GM18507 (cell line): ENCODE measurements at regions not wholly inside any gene's neighbourhood (a gene's known extent, or its start where the extent isn't known, plus 50 kb on each side); places are given as distances from the start of the nearest gene placed in this dataset.
"Not testable (repeated sequence)": the region's sequence is repeated elsewhere in the genome, so short reads cannot be mapped to it uniquely, and the experiment has no call there.

Experiments used
- DNase-seq: peaks from one replicate; pipeline ENCODE4 v3.0.0; 2011; ENCODE audit warnings: low read depth; ENCODE audit not compliant: insufficient read length; ENCODE audit errors: extremely low spot score
- FAIRE-seq: peaks from 2 replicates; lab custom pipeline; 2011; peaks lifted over from hg19 to GRCh38; lab: Jason Lieb, UNC

DNA sequence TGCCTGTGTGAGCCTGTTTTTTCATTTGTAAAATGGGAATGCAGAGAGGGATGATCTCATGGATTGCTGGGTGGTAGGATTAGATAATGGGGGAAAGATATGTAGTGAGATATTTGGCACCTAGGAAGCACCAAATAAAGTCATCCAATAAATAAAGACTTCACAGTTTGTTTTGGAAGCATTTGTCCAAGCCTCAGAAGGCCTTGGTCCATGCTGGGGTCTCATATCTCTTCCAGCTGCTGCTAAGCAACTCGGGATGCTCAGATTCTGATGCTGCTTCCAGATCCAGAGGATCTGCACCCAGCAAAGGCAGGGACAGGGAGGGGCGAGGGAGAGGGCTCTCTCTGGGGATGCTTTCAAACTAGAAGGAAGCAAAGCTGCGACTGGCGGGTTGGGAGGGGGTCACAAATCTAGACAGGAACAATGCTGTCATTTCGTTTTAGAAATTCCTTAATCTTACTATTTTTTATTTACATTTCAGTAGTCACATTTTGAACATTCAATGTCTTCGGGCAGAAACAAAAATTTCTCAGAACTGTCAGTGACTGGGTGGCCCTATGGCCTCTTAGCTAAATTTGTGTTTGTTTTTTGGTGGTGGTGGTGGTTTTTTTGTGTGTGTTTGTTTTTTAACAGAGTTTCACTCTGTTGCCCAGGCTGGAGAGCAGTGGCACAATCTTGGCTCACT, 114.9 kb upstream of the CDH5 start:
- no peak for DNase-seq
- FAIRE-seq, result no peak

DNA sequence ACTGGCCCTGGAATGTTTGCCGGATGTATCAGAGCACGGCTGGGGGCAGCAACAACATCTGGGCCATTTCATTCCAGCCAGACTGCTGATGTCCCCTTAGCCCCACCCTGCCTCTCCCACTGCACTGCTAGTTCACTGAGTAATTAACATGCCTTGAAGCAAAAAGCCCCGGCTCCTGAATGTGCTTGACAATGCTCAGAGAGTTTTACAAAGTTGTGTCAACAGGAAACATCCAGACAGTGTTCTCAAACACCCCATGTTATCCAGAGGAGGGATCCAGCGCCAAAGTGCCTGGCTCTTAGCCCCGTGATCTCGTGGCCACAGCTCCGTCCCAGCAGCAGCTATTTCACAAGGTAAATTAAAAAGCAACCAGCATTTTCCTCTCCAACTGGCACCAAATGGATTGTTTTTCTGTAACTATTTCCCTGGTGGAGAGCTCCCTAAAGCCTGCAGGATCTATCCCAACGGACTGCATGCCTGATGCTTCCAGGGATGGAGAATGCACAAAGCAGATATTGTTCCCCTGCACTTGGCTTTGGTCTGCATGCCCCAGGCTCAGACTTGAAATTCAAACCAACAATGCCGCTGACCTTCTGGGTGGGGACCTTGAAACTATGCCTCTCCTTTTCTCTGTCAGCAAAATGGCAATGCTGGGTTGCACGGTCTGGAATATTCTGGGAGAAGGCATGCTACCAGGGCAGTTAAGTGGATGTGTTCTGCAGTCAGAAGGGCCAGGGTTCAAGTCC, 115.6 kb upstream of the CDH5 start:
- DNase-seq (no peak), FAIRE-seq (no peak)

GRCh38 chr16:66247516-66248481, 118.7 kb upstream of the CDH5 start:
- no peak for FAIRE-seq
- no peak for DNase-seq

DNA sequence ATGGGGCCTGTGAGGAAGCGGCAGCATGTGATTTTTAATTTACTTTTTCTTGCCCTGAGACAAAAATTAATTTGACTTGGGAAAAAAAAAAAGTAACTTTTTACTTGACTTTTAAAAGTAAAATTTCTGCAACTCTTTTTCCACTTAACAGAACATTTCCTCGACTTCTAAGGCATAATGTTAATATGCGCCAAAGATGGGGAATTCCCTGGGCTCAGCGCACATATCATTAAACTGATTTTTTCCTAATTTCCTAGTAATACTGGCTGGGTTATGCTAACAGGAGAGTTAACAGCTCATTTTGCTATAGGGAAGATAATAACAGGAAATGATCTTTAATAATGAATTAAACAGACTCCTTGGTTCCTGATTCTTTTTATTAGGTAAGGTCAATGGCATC, 120.6 kb upstream of the CDH5 start:
- no peak for FAIRE-seq
- no peak for DNase-seq

DNA sequence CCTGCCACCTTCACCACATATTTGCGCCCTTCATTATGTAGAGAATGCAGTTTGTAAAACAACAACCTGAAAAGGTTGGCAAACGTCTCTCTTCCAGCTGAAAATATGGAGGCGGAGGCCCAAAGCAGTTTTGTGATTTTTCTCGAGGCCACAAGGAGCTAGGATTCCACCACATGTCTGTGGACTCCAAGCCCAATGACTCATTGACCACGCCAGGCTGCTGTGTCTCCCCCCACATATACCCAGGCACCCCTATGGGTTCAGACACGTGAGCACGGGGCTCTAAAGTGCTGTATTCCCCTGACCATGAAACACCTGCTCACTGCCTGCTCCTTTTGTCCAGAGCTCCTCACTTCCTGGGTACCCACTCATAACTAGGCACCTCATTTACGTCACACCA, 121.4 kb upstream of the CDH5 start:
- FAIRE-seq, result no peak

GRCh38 chr16:66242672-66243071, 123.8 kb upstream of the CDH5 start:
- no peak for FAIRE-seq
- no peak for DNase-seq

More for the DNA sequence above, 121.4 kb upstream of the CDH5 start:
- DNase-seq, result no peak

- not testable (repeated sequence) for FAIRE-seq
Measured at GRCh38 chr16:66242206-66242605, 124.3 kb upstream of the CDH5 start.

DNA sequence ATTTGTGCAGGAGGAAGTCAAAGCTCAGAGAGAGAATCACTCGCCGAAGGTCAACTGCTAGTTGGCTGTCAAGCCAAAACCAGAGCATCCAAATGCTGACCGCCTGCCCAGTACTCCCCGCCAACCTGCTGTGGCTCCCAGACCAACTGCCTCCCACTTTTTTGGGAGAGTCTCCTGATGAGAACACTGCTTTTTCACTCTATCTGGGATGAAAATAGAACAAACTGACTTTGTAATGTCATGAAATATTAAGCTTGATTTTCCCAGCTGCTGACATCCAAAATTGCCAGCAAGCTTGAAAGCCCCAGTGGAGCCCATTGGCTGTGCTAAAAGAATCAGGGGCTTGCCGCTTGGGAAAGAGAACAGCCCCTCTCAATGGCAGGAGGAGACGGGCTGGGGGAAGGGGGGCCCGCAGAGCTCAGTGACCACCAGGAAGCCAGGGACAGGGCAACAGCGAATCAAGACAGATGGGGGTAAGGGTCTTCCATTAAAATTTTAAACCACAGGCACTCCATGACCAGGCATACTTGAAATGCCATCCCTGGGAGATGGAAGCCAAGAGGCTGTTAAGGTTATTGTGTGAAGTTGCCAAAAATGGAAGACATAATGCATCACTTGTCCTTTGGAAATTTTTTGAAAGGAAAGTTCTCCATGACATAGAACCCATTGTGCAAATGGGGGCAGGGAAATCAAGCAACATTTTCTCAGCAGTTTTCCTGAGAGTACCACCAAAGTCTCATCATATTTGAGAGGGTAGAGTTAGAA, 125.7 kb upstream of the CDH5 start:
- DNase-seq, result no peak
- FAIRE-seq, result no peak

More at GRCh38 chr16:66242206-66242605, 124.3 kb upstream of the CDH5 start:
- DNase-seq, result not testable (repeated sequence)

DNA sequence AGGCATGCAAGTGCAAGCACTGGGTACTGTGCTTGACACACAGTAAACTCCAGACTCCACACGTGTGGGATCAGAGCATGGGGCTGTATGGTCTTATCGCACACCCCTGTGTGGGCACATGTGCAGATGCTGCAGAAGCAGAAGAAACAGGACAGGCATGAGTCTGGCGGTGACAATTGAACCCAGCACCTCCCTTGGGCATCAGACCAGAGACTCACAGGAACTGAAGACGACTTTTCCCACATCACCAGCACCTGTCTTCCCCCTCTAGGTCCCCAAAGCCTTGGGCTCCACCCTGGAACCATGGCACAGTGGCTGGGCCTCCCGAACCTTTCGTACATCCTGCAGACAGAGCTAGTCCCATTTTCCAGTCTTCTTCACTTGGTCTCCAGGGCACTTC, 126.4 kb upstream of the CDH5 start:
- FAIRE-seq (no peak), DNase-seq (no peak)

- FAIRE-seq (no peak), DNase-seq (no peak)
Measured at GRCh38 chr16:66238696-66239095, 127.8 kb upstream of the CDH5 start.

- DNase-seq, result no peak
- FAIRE-seq, result no peak
Measured at GRCh38 chr16:66236301-66236700, 130.2 kb upstream of the CDH5 start.

DNA sequence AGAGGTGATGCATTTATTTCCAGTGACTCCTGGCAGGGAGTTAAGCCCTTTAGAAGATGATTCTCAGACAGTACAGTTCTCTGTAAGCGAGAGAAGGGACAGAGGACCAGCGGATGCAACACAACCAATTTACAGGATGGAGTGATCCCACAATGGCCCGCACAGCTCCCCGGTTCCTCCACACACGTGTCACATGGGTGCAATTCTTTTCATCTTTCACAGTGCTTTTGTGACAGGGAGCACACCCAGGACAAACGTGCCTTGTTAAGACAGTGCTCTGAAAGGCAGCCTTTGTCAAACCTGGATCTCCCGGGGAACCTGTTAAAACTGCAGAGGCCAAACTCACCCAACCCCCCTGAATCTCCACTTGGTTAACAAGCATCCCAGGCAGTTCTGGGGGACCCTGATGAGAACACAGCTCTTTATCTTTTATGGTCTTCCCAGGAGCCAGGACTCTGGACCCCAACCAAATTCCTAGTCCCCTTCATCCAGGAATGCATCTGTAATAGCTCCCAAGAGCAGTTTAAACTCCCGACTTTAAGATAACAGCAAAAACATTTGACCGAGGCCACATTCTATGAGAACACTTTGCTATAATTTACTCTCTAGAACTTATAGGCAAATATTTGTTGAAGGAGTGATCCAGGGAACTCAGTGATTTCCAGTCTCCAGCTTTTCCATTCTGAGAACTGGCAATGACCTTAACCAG, 134.9 kb upstream of the CDH5 start:
- no peak for DNase-seq
- no peak for FAIRE-seq

DNA sequence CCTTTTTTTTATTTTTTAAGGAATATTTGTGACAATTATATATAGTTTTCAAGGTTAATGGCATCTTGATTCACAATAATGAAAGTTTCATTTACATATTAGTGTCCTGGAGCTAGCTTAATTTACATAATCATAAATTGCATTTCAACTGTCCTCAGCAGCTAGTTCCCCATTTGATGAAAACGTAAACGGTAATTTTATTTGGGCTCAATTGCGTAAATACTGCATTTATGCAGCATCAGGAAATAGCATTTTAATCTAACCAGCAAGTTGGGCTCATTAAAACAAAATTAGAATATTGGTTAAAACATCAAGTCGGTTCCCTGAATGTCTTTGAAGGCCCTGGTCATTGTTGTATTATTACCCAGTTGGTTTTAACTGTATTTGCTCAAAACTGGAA, 136.8 kb upstream of the CDH5 start:
- no peak for DNase-seq

GRCh38 chr16:66228792-66229191, 137.7 kb upstream of the CDH5 start:
- DNase-seq, result no peak
- FAIRE-seq, result no peak

More for the DNA sequence above, 136.8 kb upstream of the CDH5 start:
- no peak for FAIRE-seq

DNA sequence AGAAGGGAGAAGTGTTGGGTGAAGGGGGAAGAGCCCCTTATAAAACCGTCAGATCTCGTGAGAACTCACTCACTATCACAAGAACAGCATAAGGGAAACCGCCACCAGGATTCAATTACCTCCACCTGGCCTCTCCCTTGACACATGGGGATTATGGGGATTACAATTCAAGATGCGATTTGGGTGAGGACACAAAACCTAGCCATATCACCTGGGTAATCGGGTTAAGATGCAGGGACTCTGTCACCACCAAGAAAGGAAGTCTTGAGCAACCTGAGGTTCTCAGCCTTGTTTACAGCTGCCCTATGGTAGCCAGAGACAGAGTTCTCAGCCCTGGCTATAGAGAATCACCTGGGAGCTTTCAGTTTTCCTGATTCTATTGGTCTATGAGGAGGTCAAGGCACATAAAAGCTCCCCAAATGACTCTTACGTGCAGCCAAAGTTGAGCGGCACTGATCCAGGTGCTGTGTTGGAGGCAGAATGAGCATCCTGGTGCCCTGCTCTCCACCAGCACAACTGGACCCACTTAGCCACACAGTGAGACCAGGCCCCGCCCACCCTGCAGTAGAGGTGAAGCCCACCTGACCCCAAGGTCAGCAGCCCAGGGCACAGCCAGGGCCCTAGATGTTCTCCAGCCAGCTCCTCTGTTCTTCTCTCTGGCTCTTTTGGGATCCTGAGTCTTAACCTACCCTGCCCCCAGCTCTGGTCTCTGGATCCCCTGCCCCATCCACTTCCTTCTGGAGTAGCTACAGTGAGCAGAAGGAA, 138.5 kb upstream of the CDH5 start:
- FAIRE-seq (no peak), DNase-seq (no peak)

DNA sequence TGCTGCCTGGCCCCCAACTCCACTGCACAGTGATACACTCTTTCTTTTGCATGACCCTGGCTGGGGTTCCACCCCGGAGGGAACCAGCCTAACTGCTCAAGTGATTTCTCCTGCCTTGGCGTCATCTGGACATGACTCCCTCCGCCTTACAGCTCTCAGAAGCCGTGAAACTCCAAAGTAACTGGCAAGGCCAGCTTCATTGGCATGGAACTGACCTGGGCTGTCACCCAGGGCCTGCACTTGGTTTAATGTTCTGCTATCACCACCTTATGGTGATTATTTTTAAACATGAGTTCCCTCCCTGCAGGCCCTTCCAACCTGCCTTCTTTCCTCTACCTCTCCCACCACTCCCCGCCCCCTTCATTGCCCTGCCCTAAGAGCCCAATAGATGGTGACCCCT, 139.7 kb upstream of the CDH5 start:
- FAIRE-seq, result no peak

DNA sequence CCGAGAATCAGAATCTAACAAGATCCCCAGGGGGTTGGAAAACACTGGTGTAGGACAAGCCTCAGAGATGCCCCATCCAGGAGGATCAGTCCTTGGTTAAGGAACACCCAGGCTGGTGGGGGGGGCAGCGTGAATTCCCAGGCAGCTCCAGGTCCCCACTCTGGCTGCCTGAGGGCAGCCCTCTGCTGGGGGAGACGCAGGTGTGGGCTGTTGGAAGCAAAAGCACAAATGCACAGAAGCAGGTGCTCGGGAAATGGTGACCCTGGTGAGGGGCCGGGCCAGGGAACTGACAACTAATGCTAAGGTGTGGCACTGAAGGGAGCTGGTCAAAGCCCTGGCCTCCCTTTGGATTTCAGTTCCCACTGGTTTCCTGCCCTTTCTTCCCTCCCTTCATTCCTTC, 140.8 kb upstream of the CDH5 start:
- no peak for FAIRE-seq
- no peak for DNase-seq

More for the DNA sequence above, 139.7 kb upstream of the CDH5 start:
- no peak for DNase-seq

- DNase-seq (no peak), FAIRE-seq (no peak)
Measured at GRCh38 chr16:66224626-66225025, 141.9 kb upstream of the CDH5 start.
